ENCODE measurements at regions not wholly inside any gene's neighbourhood (a gene's known extent, or its start where the extent isn't known, plus 50 kb on each side); places are given as distances from the start of the nearest gene placed in this dataset.
"Not testable (repeated sequence)": the region's sequence is repeated elsewhere in the genome, so short reads cannot be mapped to it uniquely, and the experiment has no call there.

GRCh38 chr5:34179453-34180190, 136.6 kb upstream of the C1QTNF3 start:
- H3K4me3 Mint-ChIP-seq (ENCODE audit: unreplicated experiment); H3K27ac Mint-ChIP-seq (ENCODE audit: unreplicated experiment); H3K9me3 Mint-ChIP-seq (ENCODE audit: low read depth); H3K27me3 Mint-ChIP-seq (ENCODE audit: low read depth); H3K4me1 Mint-ChIP-seq (ENCODE audit: low read depth): not testable (repeated sequence)
- peaks cover 11% of the 10 kb centered on the region for H3K36me3 Mint-ChIP-seq (ENCODE audit: low read depth)
- DNase-seq (ENCODE audit: low spot score) = peak; percentile 88

DNA sequence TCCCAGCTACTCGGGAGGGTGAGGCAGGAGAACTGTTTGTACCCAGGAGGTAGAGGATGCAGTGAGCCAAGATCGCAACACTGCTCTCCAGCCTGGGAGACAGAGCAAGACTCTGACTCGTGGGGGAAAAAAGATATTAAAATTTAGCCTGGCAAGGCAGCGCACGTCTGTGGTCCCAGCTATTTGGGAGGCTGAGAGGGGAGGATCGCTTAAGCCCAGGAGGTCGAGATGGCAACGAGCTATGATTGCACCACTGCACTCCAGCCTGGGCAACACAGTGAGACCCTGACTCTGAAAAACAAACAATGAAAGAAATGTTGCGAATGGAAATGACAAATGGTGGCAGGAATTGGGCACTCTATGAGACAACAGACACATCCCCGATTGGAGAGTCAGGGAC, 137.2 kb upstream of the C1QTNF3 start:
- H3K27ac Mint-ChIP-seq (ENCODE audit: unreplicated experiment); H3K27me3 Mint-ChIP-seq (ENCODE audit: low read depth); H3K9me3 Mint-ChIP-seq (ENCODE audit: low read depth); H3K4me3 Mint-ChIP-seq (ENCODE audit: unreplicated experiment); H3K4me1 Mint-ChIP-seq (ENCODE audit: low read depth); DNase-seq (ENCODE audit: low spot score): not testable (repeated sequence)
- H3K36me3 Mint-ChIP-seq (ENCODE audit: low read depth) = peaks cover 11% of the 10 kb centered on the region

DNA sequence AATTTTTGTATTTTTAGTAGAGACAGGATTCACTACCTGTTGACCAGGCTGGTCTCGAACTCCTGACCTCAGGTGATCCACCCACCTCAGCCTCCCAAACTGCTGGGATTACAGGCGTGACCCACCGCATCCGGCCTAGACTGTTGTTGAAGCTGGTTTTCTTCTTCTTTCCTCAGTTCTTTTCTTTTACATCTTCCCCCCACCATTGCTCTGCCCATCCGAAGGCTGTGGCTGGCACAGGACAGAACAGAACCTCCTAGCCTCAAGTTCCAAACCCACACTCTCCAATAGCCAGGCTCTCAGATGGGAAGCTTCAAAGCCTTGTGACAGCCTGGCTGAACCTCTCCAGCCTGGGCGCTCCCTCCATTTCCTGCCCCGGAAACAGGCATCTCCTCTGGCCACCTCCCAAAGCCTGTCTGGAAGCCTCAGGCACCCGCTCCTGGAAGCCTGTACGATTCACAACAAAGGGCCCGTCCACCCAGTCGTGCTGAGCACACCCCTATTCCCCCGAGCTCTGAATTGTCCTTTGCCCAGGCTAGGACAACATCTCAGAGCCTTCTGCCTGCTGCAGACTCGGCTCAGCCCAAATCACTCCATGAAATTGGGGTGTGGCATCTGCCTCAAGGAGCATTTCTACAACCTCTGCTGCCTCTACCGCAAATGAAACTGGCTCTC, 138.1 kb upstream of the C1QTNF3 start:
- H3K9me3 Mint-ChIP-seq (ENCODE audit: low read depth); H3K27ac Mint-ChIP-seq (ENCODE audit: unreplicated experiment); H3K4me3 Mint-ChIP-seq (ENCODE audit: unreplicated experiment); H3K27me3 Mint-ChIP-seq (ENCODE audit: low read depth); H3K36me3 Mint-ChIP-seq (ENCODE audit: low read depth); H3K4me1 Mint-ChIP-seq (ENCODE audit: low read depth): not testable (repeated sequence)
- peak; percentile 96 for DNase-seq (ENCODE audit: low spot score)

DNA sequence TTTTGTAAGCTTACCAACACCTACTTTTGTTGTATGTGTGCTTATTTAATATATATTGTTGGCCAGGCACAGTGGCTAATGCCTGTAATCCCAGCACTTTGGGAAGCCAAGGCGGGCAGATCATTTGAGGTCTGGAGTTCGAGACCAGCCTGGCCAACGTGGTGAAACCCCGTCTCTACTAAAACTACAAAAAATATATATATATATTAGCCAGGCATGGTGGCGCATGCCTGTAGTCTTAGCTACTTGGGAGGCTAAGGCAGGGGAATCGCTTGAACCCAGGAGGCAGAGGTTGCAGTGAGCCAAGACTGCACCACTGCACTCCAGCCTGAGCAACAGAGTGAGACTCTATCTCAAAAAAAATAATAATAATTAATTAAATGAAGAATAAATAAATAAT, 142.0 kb upstream of the C1QTNF3 start:
- not testable (repeated sequence) for H3K4me3 Mint-ChIP-seq (ENCODE audit: unreplicated experiment); DNase-seq (ENCODE audit: low spot score); H3K9me3 Mint-ChIP-seq (ENCODE audit: low read depth); H3K27ac Mint-ChIP-seq (ENCODE audit: unreplicated experiment); H3K36me3 Mint-ChIP-seq (ENCODE audit: low read depth); H3K4me1 Mint-ChIP-seq (ENCODE audit: low read depth); H3K27me3 Mint-ChIP-seq (ENCODE audit: low read depth)

GRCh38 chr5:34185572-34185971, 142.6 kb upstream of the C1QTNF3 start:
- H3K4me1 Mint-ChIP-seq (ENCODE audit: low read depth); DNase-seq (ENCODE audit: low spot score); H3K36me3 Mint-ChIP-seq (ENCODE audit: low read depth); H3K27me3 Mint-ChIP-seq (ENCODE audit: low read depth); H3K27ac Mint-ChIP-seq (ENCODE audit: unreplicated experiment); H3K4me3 Mint-ChIP-seq (ENCODE audit: unreplicated experiment); H3K9me3 Mint-ChIP-seq (ENCODE audit: low read depth): not testable (repeated sequence)

GRCh38 chr5:34186108-34186507, 143.1 kb upstream of the C1QTNF3 start:
- H3K27ac Mint-ChIP-seq (ENCODE audit: unreplicated experiment); DNase-seq (ENCODE audit: low spot score); H3K4me1 Mint-ChIP-seq (ENCODE audit: low read depth); H3K27me3 Mint-ChIP-seq (ENCODE audit: low read depth); H3K9me3 Mint-ChIP-seq (ENCODE audit: low read depth); H3K36me3 Mint-ChIP-seq (ENCODE audit: low read depth); H3K4me3 Mint-ChIP-seq (ENCODE audit: unreplicated experiment): not testable (repeated sequence)

DNA sequence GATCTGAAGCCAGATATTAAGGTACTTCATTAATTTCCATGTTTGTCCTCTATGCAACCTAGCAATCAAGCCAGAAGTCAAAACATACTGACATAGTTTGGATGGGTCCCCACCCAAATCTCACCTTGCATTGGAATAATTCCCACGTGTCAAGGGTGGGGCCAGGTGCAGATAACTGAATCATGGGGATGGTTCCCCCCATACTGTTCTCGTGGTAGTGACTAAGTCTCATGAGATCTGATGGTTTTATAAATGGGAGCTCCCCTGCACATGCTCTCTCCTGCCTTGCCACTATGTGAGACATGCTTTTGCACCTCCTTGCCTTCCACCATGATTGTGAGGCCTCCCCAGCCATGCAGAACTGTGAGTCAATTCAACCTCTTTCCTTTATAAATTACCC, 143.9 kb upstream of the C1QTNF3 start:
- not testable (repeated sequence) for H3K36me3 Mint-ChIP-seq (ENCODE audit: low read depth)

DNA sequence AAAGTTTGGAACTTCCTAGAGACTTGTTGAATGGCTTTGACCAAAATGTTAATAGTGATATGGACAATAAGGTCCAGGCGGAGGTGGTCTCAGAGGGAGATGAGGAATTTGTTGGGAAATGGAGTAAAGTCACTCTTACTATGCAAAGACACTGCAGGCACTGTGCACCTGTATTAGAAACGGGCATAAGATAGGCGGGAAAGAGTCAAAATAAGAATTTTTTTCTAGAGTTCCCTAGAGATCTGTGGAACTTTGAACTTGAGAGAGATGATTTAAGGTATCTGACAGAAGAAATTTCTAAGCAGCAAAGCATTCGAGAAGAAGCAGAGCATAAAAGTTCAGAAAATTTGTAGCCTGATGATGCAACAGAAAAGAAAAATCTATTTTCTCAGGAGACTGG, 144.4 kb upstream of the C1QTNF3 start:
- not testable (repeated sequence) for H3K27me3 Mint-ChIP-seq (ENCODE audit: low read depth); H3K36me3 Mint-ChIP-seq (ENCODE audit: low read depth); H3K9me3 Mint-ChIP-seq (ENCODE audit: low read depth); H3K27ac Mint-ChIP-seq (ENCODE audit: unreplicated experiment); DNase-seq (ENCODE audit: low spot score); H3K4me3 Mint-ChIP-seq (ENCODE audit: unreplicated experiment); H3K4me1 Mint-ChIP-seq (ENCODE audit: low read depth)

More for the DNA sequence above, 143.9 kb upstream of the C1QTNF3 start:
- not testable (repeated sequence) for H3K9me3 Mint-ChIP-seq (ENCODE audit: low read depth); H3K4me3 Mint-ChIP-seq (ENCODE audit: unreplicated experiment); H3K27ac Mint-ChIP-seq (ENCODE audit: unreplicated experiment); H3K27me3 Mint-ChIP-seq (ENCODE audit: low read depth); H3K4me1 Mint-ChIP-seq (ENCODE audit: low read depth)
- DNase-seq (ENCODE audit: low spot score) = peak; percentile 59

DNA sequence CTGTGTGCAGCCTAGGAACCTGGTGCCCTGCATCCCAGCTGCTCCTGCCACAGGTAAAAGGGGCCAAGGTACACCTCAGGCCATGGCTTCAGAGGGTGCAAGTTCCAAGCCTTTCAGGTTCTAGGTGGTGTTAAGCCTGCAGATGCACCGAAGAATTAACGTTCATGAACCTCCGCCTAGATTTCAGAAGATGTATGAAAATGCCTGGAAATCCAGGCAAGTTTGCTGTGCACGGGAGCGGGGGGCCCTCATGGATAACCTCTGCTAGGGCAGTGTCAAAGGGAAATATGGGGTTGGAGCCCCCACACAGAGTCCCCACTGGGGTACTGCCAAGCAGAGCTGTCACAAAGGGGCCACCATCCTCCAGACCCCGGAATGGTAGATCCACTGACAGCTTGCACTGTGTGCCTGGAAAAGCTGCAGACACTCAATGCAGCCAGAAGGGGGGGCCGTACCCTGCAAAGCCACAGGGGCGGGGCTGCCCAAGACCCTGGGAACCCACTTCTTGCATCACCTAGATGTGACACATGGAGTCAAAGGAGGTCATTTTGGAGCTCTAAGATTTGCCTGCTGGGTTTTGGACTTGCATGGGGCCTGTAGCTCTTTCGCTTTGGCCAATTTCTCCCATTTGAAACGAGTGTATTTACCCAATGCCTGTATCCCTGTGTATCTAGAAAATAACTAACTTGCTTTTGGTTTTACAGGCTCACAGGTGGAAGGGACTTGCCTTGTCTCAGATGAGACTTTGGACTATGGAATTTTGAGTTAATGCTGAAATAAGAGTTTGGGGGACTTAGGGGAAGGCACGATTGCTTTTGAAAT, 145.2 kb upstream of the C1QTNF3 start:
- not testable (repeated sequence) for H3K9me3 Mint-ChIP-seq (ENCODE audit: low read depth); H3K4me3 Mint-ChIP-seq (ENCODE audit: unreplicated experiment); H3K4me1 Mint-ChIP-seq (ENCODE audit: low read depth); H3K36me3 Mint-ChIP-seq (ENCODE audit: low read depth); H3K27me3 Mint-ChIP-seq (ENCODE audit: low read depth); H3K27ac Mint-ChIP-seq (ENCODE audit: unreplicated experiment)
- peak; percentile 74 for TF ChIP-seq CTCF (IDR thresholded peaks at IDR 0.05)
- DNase-seq (ENCODE audit: low spot score) = peak; percentile 96

- DNase-seq (ENCODE audit: low spot score) = peak; percentile 99
- H3K27me3 Mint-ChIP-seq (ENCODE audit: low read depth); H3K4me1 Mint-ChIP-seq (ENCODE audit: low read depth); H3K4me3 Mint-ChIP-seq (ENCODE audit: unreplicated experiment); H3K36me3 Mint-ChIP-seq (ENCODE audit: low read depth); H3K27ac Mint-ChIP-seq (ENCODE audit: unreplicated experiment); H3K9me3 Mint-ChIP-seq (ENCODE audit: low read depth): not testable (repeated sequence)
These were observed 146.2 kb upstream of the C1QTNF3 start for GRCh38 chr5:34189246-34189645.

- not testable (repeated sequence) for H3K27me3 Mint-ChIP-seq (ENCODE audit: low read depth); H3K36me3 Mint-ChIP-seq (ENCODE audit: low read depth); H3K9me3 Mint-ChIP-seq (ENCODE audit: low read depth); H3K4me3 Mint-ChIP-seq (ENCODE audit: unreplicated experiment); H3K27ac Mint-ChIP-seq (ENCODE audit: unreplicated experiment); H3K4me1 Mint-ChIP-seq (ENCODE audit: low read depth)
- peak; percentile 98 for DNase-seq (ENCODE audit: low spot score)
These were observed 146.9 kb upstream of the C1QTNF3 start for GRCh38 chr5:34189752-34190411.
